SK-N-SH treated with all-trans-retinoic acid at 6 μM for 48 hours (cell line): ENCODE measurements at regions not wholly inside any gene's neighbourhood (a gene's known extent, or its start where the extent isn't known, plus 50 kb on each side); places are given as distances from the start of the nearest gene placed in this dataset.

ENCODE experiments used
- ATAC-seq: fragments of 200-7000 bp; cut with Tn5 transposase; 3 replicates; pipeline ENCODE4 v1.9.1; 2020; ENCODE audit warnings: mild to moderate bottlenecking, moderate library complexity
- BACH2 ChIP-seq: fragments of 250-450 bp; sonication (Bioruptor Pico); IDR thresholded peaks from 2 replicates; pipeline ENCODE4 v1.9.0; 2021; ENCODE audit warnings: mild to moderate bottlenecking, borderline replicate concordance
- CREB5 ChIP-seq: fragments of 250-450 bp; sonication (Bioruptor Pico); IDR thresholded peaks from 2 replicates; pipeline ENCODE4 v1.5.1; 2020; ENCODE audit warnings: low read depth, mild to moderate bottlenecking, moderate library complexity
- CSDC2 ChIP-seq: fragments of 250-450 bp; sonication (Bioruptor Pico); IDR thresholded peaks from 2 replicates; pipeline ENCODE4 v1.5.0; 2020; ENCODE audit warnings: mild to moderate bottlenecking, moderate library complexity
- CSRNP3 ChIP-seq: fragments of 250-450 bp; sonication (Bioruptor Pico); IDR thresholded peaks from 2 replicates; pipeline ENCODE4 v1.5.1; 2021; ENCODE audit warnings: mild to moderate bottlenecking, moderate library complexity
- ESRRG ChIP-seq: fragments of 250-450 bp; sonication (Bioruptor Pico); IDR thresholded peaks from 2 replicates; pipeline ENCODE4 v1.6.1; 2021; ENCODE audit warnings: mild to moderate bottlenecking
- ISL1 ChIP-seq: fragments of 250-450 bp; sonication (Bioruptor Pico); IDR thresholded peaks from 2 replicates; pipeline ENCODE4 v2.1.2; 2022; ENCODE audit warnings: mild to moderate bottlenecking, moderate library complexity
- OSR1 ChIP-seq: fragments of 250-450 bp; sonication (Bioruptor Pico); IDR thresholded peaks from 2 replicates; pipeline ENCODE4 v1.8.0; 2022; ENCODE audit warnings: moderate library complexity, mild to moderate bottlenecking, inconsistent platforms
- PATZ1 ChIP-seq: fragments of 250-450 bp; sonication (Bioruptor Pico); IDR thresholded peaks from 2 replicates; pipeline ENCODE4 v1.8.0; 2020; ENCODE audit warnings: mild to moderate bottlenecking, moderate library complexity, borderline replicate concordance
- POU6F1 ChIP-seq: fragments of 250-450 bp; sonication (Bioruptor Pico); IDR thresholded peaks from 2 replicates; pipeline ENCODE4 v1.8.0; 2021; ENCODE audit warnings: low read depth, mild to moderate bottlenecking, moderate library complexity, borderline replicate concordance
- PPARA ChIP-seq: fragments of 250-450 bp; sonication (Bioruptor Pico); IDR thresholded peaks from 2 replicates; pipeline ENCODE4 v1.5.0; 2020; ENCODE audit warnings: mild to moderate bottlenecking, borderline replicate concordance
- SNAI2 ChIP-seq: fragments of 250-450 bp; sonication (Bioruptor Pico); IDR thresholded peaks from 2 replicates; pipeline ENCODE4 v1.5.0; 2020; ENCODE audit warnings: mild to moderate bottlenecking, moderate library complexity
- TCF4 ChIP-seq: fragments of 250-450 bp; sonication (Bioruptor Pico); IDR thresholded peaks from 2 replicates; pipeline ENCODE4 v1.8.0; 2021; ENCODE audit warnings: mild to moderate bottlenecking, moderate library complexity, borderline replicate concordance
- TOX ChIP-seq: fragments of 250-450 bp; sonication (Bioruptor Pico); IDR thresholded peaks from 2 replicates; pipeline ENCODE4 v1.8.0; 2021; ENCODE audit warnings: mild to moderate bottlenecking, moderate library complexity, borderline replicate concordance
- TSHZ2 ChIP-seq: fragments of 250-450 bp; sonication (Bioruptor Pico); IDR thresholded peaks from 2 replicates; pipeline ENCODE4 v1.5.0; 2020; ENCODE audit warnings: mild to moderate bottlenecking, moderate library complexity
- ZC3H10 ChIP-seq: fragments of 250-450 bp; sonication (Bioruptor Pico); IDR thresholded peaks from 2 replicates; pipeline ENCODE4 v1.5.1; 2021; ENCODE audit warnings: mild to moderate bottlenecking, moderate library complexity
- ZFP3 ChIP-seq: fragments of 250-450 bp; sonication (Bioruptor Pico); IDR thresholded peaks from 2 replicates; pipeline ENCODE4 v1.5.0; 2020; ENCODE audit warnings: mild to moderate bottlenecking, moderate library complexity
- ZFP30 ChIP-seq: fragments of 450-650 bp; formaldehyde crosslinking; IDR thresholded peaks from 2 replicates; pipeline ENCODE4 v1.5.0; 2022; ENCODE audit warnings: mild to moderate bottlenecking, moderate library complexity
- ZNF565 ChIP-seq: fragments of 450-650 bp; formaldehyde crosslinking; conservative IDR thresholded peaks from 2 replicates; pipeline ENCODE4 v1.5.0; 2020; ENCODE audit warnings: low read depth, mild to moderate bottlenecking, moderate library complexity
- ZNF70 ChIP-seq: fragments of 450-650 bp; formaldehyde crosslinking; IDR thresholded peaks from 2 replicates; pipeline ENCODE4 v1.5.0; 2020; ENCODE audit warnings: mild to moderate bottlenecking, moderate library complexity
- ZNF8 ChIP-seq: fragments of 450-650 bp; formaldehyde crosslinking; IDR thresholded peaks from 2 replicates; pipeline ENCODE4 v1.5.0; 2020; ENCODE audit warnings: mild to moderate bottlenecking, moderate library complexity

- TF ChIP-seq PATZ1 (CRISPR knock-in tag) (no peak), ZFP3 (CRISPR knock-in tag) (no peak), ESRRG (CRISPR knock-in tag) (no peak), ZNF70 (CRISPR knock-in tag) (no peak), CREB5 (CRISPR knock-in tag) (no peak), CSDC2 (CRISPR knock-in tag) (no peak), BACH2 (no peak), ZNF8 (CRISPR knock-in tag) (no peak)
These were observed 296.1 kb upstream of the PRICKLE1 start (continued) for GRCh38 chr12:42885677-42886076.

- TF ChIP-seq POU6F1 (no peak), ZFP3 (CRISPR knock-in tag) (no peak), TSHZ2 (CRISPR knock-in tag) (no peak), CSRNP3 (CRISPR knock-in tag) (no peak), ZC3H10 (CRISPR knock-in tag) (no peak), ZNF8 (CRISPR knock-in tag) (no peak), OSR1 (no peak), ZNF565 (CRISPR knock-in tag) (no peak), SNAI2 (no peak), TCF4 (CRISPR knock-in tag) (no peak), ISL1 (CRISPR knock-in tag) (no peak), ZFP30 (CRISPR knock-in tag) (no peak), BACH2 (no peak)
- no peak for ATAC-seq
These were observed 294.6 kb upstream of the PRICKLE1 start for GRCh38 chr12:42884116-42884515.

GRCh38 chr12:42873401-42873800 lies 283.9 kb upstream of the PRICKLE1 start:
- TF ChIP-seq SNAI2 (no peak), POU6F1 (no peak), OSR1 (no peak), PPARA (CRISPR knock-in tag) (no peak), TOX (CRISPR knock-in tag) (no peak), ZC3H10 (CRISPR knock-in tag) (no peak), TCF4 (CRISPR knock-in tag) (no peak), ZNF8 (CRISPR knock-in tag) (no peak), CSDC2 (CRISPR knock-in tag) (no peak), ISL1 (CRISPR knock-in tag) (no peak), BACH2 (no peak), CSRNP3 (CRISPR knock-in tag) (no peak)
- ATAC-seq = no peak
